GM12874 (cell line): ENCODE measurements at regions not wholly inside any gene's neighbourhood (a gene's known extent, or its start where the extent isn't known, plus 50 kb on each side); places are given as distances from the start of the nearest gene placed in this dataset.

ENCODE experiments used
- CTCF ChIP-seq: IDR thresholded peaks from 2 replicates; pipeline ENCODE4 v1.5.1; 2011; ENCODE audit warnings: low read depth, mild to moderate bottlenecking, control low read depth, low read length, moderate library complexity; ENCODE audit not compliant: insufficient read depth

DNA sequence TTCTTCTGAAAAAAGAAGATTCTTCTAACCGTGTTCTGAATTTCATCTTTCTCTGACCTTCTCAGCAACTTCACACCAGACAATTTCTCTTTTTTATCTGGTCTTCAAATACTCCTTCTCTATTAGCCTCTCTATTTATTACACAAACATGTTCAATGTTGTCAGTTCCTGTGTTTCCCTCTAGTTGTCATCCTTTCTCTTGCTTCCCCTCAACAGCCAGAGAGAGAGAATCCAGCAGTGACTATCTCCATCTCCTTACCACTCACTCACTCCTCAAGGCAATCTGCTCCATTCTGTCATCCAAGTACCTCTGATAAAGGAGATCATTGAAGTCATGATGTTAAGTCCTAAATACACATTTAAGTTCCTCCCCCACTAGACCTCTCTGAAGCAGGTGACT, 491.9 kb upstream of the CHAC2 start:
- TF ChIP-seq CTCF = no peak

DNA sequence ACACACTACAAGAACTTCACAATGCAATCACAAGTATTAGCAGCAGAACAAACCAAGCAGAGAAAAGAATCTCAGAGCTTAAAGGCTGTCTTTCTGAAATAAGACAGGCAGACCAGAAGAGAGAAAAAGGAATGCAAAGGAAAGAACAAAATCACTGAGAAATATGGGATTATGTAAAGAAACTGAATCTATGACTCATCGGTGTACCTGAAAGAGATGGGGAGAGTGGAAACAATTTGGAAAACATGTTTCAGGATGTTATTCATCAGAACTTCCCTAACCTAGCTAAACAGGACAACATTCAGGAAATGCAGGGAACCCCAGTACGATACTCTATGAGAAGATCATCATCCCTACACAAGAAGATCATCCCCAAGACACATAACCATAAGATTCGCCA, 499.0 kb upstream of the CHAC2 start:
- TF ChIP-seq CTCF = no peak

GRCh38 chr2:53268086-53268485, 499.5 kb upstream of the CHAC2 start:
- TF ChIP-seq CTCF = no peak

- no peak for TF ChIP-seq CTCF
Observed at GRCh38 chr2:53265544-53266299, 501.9 kb upstream of the CHAC2 start.

DNA sequence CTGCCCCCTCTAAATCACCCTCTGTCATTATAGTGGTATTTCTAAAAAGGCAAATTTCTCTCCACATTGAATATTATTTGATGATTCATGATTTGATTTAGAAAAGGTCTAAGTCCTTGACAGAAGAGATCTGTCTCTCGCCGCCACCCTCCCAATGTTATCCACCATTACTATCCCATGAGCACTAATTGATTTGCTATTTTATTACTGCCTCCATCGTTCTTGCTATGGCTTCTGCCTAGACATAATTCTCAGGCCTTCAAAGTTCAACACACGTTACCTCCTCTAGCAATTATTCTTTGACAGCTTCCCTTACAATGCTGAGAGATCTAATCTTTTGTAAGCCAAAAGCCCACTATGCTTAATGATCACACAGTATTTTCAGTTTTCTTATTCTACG, 507.0 kb upstream of the CHAC2 start:
- TF ChIP-seq CTCF = no peak

DNA sequence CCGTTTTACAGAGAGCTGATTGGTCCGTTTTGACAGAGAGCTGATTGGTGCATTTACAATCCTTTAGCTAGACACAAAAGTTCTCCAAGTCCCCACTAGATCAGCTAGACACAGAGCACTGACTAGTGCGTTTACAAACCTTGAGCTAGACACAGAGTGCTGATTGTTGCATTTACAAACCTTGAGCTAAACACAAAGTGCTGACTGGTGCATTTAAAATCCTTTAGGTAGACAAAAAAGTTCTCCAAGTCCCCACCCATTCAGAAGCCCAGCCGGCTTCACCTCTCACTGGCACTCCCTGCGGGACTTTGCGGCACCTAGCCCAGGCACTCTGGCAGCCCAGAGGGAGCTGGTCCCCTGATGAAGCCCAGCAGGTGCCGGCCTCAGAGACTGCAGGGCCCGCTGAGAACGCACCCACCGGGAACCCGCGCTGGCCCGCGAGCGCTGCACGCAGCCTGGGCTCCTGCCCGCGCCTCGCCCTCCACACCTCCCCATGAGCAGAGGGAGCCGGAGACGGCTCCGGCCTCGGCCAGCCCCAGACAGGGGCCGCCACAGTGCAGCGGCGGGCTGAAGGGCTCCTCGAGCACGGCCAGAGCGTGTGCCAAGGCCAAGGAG, 508.1 kb upstream of the CHAC2 start:
- no peak for TF ChIP-seq CTCF

- TF ChIP-seq CTCF = no peak
Observed at GRCh38 chr2:53257287-53257686, 510.3 kb upstream of the CHAC2 start.
